Neural cell (in vitro differentiated cells): ENCODE measurements at regions not wholly inside any gene's neighbourhood (a gene's known extent, or its start where the extent isn't known, plus 50 kb on each side); places are given as distances from the start of the nearest gene placed in this dataset.

Experiments used
- H2AFZ ChIP-seq: fragments of 200-600, 300-800 bp; sonication (generic), shearing (Covaris generic); 2 replicates; pipeline ENCODE4 v1.6.0; 2014; ENCODE audit warnings: low read depth, mild to moderate bottlenecking, antibody characterized with exemption, low read length, moderate library complexity
- H3F3A ChIP-seq: fragments of 200-600 bp; shearing (Covaris generic); 2 replicates; pipeline ENCODE4 v1.6.1; 2016; ENCODE audit warnings: mild to moderate bottlenecking, moderate library complexity, mixed read lengths, antibody characterized with exemption, low read length; ENCODE audit not compliant: insufficient read depth, poor library complexity, severe bottlenecking
- H3K27ac ChIP-seq: fragments of 200-600, 300-800 bp; sonication (generic), shearing (Covaris generic); 2 replicates; pipeline ENCODE4 v1.5.1; 2014; ENCODE audit warnings: mild to moderate bottlenecking, low read length, moderate library complexity
- H3K27me3 ChIP-seq: fragments of 300-800, 200-600 bp; sonication (generic), shearing (Covaris generic); 2 replicates; pipeline ENCODE4 v1.6.0; 2014; ENCODE audit warnings: mild to moderate bottlenecking, low read depth, low read length, moderate library complexity; ENCODE audit not compliant: insufficient read depth
- H3K36me3 ChIP-seq: fragments of 300-800, 200-600 bp; sonication (generic), shearing (Covaris generic); 2 replicates; pipeline ENCODE4 v1.5.1; 2014; ENCODE audit warnings: mild to moderate bottlenecking, antibody characterized with exemption, low read length, moderate library complexity; ENCODE audit not compliant: insufficient read depth
- H3K4me2 ChIP-seq: fragments of 300-800, 200-600 bp; sonication (generic), shearing (Covaris generic); 2 replicates; pipeline ENCODE4 v1.6.0; 2014; ENCODE audit warnings: mild to moderate bottlenecking, low read length
- H3K4me3 ChIP-seq: fragments of 300-800, 200-600 bp; sonication (generic), shearing (Covaris generic); 2 replicates; pipeline ENCODE4 v1.5.1; 2014; ENCODE audit warnings: mild to moderate bottlenecking, low read length, moderate library complexity
- H3K79me2 ChIP-seq: fragments of 200-600 bp; shearing (Covaris generic); replicated peaks from 2 replicates; pipeline ENCODE4 v1.6.0; 2014; ENCODE audit warnings: mild to moderate bottlenecking, low read length, moderate library complexity; ENCODE audit not compliant: insufficient read depth
- H3K9ac ChIP-seq: fragments of 300-800, 200-600 bp; sonication (generic), shearing (Covaris generic); 2 replicates; pipeline ENCODE4 v1.6.1; 2016; ENCODE audit warnings: mild to moderate bottlenecking, low read length, mixed read lengths
- H3K9me2 ChIP-seq: fragments of 200-600 bp; shearing (Covaris generic); 2 replicates; pipeline ENCODE4 v1.6.1; 2016; ENCODE audit warnings: mild to moderate bottlenecking, low read length, mixed read lengths; ENCODE audit not compliant: insufficient read depth
- H3K9me3 ChIP-seq: fragments of 200-600, 300-800 bp; sonication (generic), shearing (Covaris generic); 2 replicates; pipeline ENCODE4 v1.6.1; 2016; ENCODE audit warnings: mild to moderate bottlenecking, mixed run types, low read length, moderate library complexity, mixed read lengths
- H4K20me1 ChIP-seq: fragments of 200-600 bp; shearing (Covaris generic); 2 replicates; pipeline ENCODE4 v1.6.1; 2016; ENCODE audit warnings: mild to moderate bottlenecking, mixed run types; ENCODE audit not compliant: insufficient read depth
- EP300 ChIP-seq: fragments of 450-650 bp; conservative IDR thresholded peaks from 2 replicates; pipeline ENCODE4 v1.6.1; 2014; ENCODE audit warnings: antibody characterized with exemption, mild to moderate bottlenecking, moderate library complexity; ENCODE audit not compliant: poor library complexity, severe bottlenecking
- EZH2 ChIP-seq: fragments of 200-600, 300-800 bp; shearing (Covaris generic), sonication (generic); IDR thresholded peaks from 2 replicates; pipeline ENCODE4 v1.6.1; 2014; ENCODE audit warnings: antibody characterized with exemption, low read length, borderline replicate concordance, mild to moderate bottlenecking; ENCODE audit not compliant: insufficient read depth, poor library complexity, severe bottlenecking
- MXI1 ChIP-seq: fragments of 450-650 bp; conservative IDR thresholded peaks from 2 replicates; pipeline ENCODE4 v1.6.1; 2014; ENCODE audit warnings: antibody characterized with exemption, mild to moderate bottlenecking; ENCODE audit not compliant: poor library complexity, severe bottlenecking
- POLR2AphosphoS5 ChIP-seq: IDR thresholded peaks from 2 replicates; pipeline ENCODE4 v1.6.1; 2012
- RAD21 ChIP-seq: fragments of 450-650 bp; conservative IDR thresholded peaks from 2 replicates; pipeline ENCODE4 v1.6.1; 2014; ENCODE audit warnings: antibody characterized with exemption, mild to moderate bottlenecking, moderate library complexity
- SMC3 ChIP-seq: fragments of 450-650 bp; conservative IDR thresholded peaks from 2 replicates; pipeline ENCODE4 v1.6.1; 2014; ENCODE audit warnings: antibody characterized with exemption, mild to moderate bottlenecking, moderate library complexity; ENCODE audit not compliant: poor library complexity
- TAF1 ChIP-seq: IDR thresholded peaks from 2 replicates; pipeline ENCODE4 v1.6.1; 2012; ENCODE audit warnings: low read depth
- TF ChIP-seq, protein P1 (sequence below): fragments of 450-650 bp; IDR thresholded peaks from 2 replicates; pipeline ENCODE4 v1.5.1; 2014; ENCODE audit warnings: antibody characterized with exemption, mild to moderate bottlenecking, moderate library complexity; ENCODE audit not compliant: poor library complexity, severe bottlenecking
- TF ChIP-seq, protein P2 (sequence below): IDR thresholded peaks from 2 replicates; pipeline ENCODE4 v1.6.1; 2012; ENCODE audit warnings: borderline replicate concordance

DNA sequence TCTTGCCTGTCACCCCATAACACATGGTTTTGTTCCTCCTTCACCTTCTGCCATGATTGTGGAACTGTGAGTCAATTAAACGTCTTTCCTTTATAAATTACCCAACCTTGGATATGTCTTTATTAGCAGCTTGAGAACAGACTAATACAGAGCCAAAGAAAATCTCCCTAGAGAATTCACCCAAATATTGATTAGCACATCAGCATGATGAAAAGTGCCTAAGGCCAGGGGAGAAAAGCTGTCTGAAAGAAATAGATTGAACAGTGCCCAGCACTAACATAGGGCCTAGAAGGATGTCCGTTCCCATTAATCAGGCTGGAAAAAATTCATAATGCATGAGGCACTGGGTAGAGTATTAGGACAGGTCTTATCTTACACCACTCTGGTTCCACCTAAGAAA is 111.9 kb upstream of the CALN1 start:
- Histone ChIP-seq H3K9ac (no peak overlapping the region), H3K9me3 (no peaks in the 10 kb centered on the region), H4K20me1 (no peaks in the 10 kb centered on the region), H3K9me2 (no peaks in the 10 kb centered on the region), H3F3A (no peaks in the 10 kb centered on the region), H2AFZ (no peak overlapping the region), H3K27ac (no peak overlapping the region), H3K4me3 (no peak overlapping the region), H3K27me3 (no peaks in the 10 kb centered on the region), H3K36me3 (no peaks in the 10 kb centered on the region), H3K79me2 (no peaks in the 10 kb centered on the region), H3K4me2 (no peak overlapping the region)
- TF ChIP-seq, protein P1, sequence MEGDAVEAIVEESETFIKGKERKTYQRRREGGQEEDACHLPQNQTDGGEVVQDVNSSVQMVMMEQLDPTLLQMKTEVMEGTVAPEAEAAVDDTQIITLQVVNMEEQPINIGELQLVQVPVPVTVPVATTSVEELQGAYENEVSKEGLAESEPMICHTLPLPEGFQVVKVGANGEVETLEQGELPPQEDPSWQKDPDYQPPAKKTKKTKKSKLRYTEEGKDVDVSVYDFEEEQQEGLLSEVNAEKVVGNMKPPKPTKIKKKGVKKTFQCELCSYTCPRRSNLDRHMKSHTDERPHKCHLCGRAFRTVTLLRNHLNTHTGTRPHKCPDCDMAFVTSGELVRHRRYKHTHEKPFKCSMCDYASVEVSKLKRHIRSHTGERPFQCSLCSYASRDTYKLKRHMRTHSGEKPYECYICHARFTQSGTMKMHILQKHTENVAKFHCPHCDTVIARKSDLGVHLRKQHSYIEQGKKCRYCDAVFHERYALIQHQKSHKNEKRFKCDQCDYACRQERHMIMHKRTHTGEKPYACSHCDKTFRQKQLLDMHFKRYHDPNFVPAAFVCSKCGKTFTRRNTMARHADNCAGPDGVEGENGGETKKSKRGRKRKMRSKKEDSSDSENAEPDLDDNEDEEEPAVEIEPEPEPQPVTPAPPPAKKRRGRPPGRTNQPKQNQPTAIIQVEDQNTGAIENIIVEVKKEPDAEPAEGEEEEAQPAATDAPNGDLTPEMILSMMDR, result no peak
- no peak for TF ChIP-seq EZH2
- TF ChIP-seq POLR2AphosphoS5, result no peak
- no peak for TF ChIP-seq TAF1
- TF ChIP-seq, protein P2, sequence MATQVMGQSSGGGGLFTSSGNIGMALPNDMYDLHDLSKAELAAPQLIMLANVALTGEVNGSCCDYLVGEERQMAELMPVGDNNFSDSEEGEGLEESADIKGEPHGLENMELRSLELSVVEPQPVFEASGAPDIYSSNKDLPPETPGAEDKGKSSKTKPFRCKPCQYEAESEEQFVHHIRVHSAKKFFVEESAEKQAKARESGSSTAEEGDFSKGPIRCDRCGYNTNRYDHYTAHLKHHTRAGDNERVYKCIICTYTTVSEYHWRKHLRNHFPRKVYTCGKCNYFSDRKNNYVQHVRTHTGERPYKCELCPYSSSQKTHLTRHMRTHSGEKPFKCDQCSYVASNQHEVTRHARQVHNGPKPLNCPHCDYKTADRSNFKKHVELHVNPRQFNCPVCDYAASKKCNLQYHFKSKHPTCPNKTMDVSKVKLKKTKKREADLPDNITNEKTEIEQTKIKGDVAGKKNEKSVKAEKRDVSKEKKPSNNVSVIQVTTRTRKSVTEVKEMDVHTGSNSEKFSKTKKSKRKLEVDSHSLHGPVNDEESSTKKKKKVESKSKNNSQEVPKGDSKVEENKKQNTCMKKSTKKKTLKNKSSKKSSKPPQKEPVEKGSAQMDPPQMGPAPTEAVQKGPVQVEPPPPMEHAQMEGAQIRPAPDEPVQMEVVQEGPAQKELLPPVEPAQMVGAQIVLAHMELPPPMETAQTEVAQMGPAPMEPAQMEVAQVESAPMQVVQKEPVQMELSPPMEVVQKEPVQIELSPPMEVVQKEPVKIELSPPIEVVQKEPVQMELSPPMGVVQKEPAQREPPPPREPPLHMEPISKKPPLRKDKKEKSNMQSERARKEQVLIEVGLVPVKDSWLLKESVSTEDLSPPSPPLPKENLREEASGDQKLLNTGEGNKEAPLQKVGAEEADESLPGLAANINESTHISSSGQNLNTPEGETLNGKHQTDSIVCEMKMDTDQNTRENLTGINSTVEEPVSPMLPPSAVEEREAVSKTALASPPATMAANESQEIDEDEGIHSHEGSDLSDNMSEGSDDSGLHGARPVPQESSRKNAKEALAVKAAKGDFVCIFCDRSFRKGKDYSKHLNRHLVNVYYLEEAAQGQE, result no peak
- TF ChIP-seq EP300, result no peak
- no peak for TF ChIP-seq SMC3
- TF ChIP-seq RAD21, result no peak
- TF ChIP-seq MXI1, result no peak

DNA sequence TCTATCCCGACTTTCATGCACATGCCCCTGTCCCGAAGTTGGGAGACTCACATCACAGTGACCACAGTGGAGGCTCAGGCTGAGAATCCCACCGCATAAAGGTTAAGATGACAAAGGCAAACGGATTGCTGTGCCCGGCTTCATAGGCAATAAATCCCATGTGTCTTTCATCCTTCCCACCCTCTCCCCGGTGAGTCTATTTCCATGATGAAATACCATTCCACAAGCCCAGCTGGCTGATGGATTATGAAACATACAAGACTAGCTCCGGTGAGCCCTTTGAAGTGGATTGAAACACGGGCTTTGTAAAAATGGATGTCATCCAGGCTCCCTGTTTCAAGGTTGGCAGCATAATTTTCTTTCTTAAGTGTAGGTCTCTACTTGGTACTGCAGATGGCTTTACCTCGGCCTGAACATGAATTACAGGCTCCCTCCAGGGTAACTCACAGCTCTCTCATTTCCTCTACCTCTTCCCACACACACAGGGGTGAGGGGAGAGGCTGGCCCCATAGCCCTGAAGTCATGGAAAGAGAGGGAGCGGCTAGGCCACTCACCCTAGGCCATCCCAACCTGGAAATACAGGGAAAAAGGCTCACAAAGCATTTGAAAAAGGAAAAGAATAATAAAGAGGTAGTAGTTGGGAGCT is 92.0 kb upstream of the CALN1 start:
- no peak overlapping the region for H3K9ac ChIP-seq
- H3K79me2 ChIP-seq, result no peaks in the 10 kb centered on the region

More for the DNA sequence above, 92.0 kb upstream of the CALN1 start:
- no peaks in the 10 kb centered on the region for H3K27me3 ChIP-seq
- no peak overlapping the region for H3K4me3 ChIP-seq
- no peaks in the 10 kb centered on the region for H3K9me3 ChIP-seq
- no peak overlapping the region for H3K4me2 ChIP-seq
- no peaks in the 10 kb centered on the region for H3K9me2 ChIP-seq
- no peaks in the 10 kb centered on the region for H3F3A ChIP-seq
- TF ChIP-seq, protein P2, result no peak
- TF ChIP-seq TAF1, result no peak
- H3K36me3 ChIP-seq, result no peaks in the 10 kb centered on the region
- no peak overlapping the region for H2AFZ ChIP-seq
- no peaks in the 10 kb centered on the region for H4K20me1 ChIP-seq
- H3K27ac ChIP-seq, result no peak overlapping the region
